ENCODE measurements at regions not wholly inside any gene's neighbourhood (a gene's known extent, or its start where the extent isn't known, plus 50 kb on each side); places are given as distances from the start of the nearest gene placed in this dataset.

GRCh38 chr1:80878343-80878742, 922.4 kb upstream of the ADGRL2 start:
- no peak for TF ChIP-seq CTCF (conservative IDR thresholded peaks at IDR 0.05; ENCODE audit: low read depth, low read length)
- no peak for TF ChIP-seq EZH2 (IDR thresholded peaks at IDR 0.05; ENCODE audit: borderline replicate concordance, low read depth, low read length, poor library complexity, severe bottlenecking)

Data from A673 (cell line).